GM12873 (cell line): ENCODE measurements at regions not wholly inside any gene's neighbourhood (a gene's known extent, or its start where the extent isn't known, plus 50 kb on each side); places are given as distances from the start of the nearest gene placed in this dataset.
A peak's percentile ranks its signal among the peaks of the same experiment; 100 is the strongest.

Source experiments
- CTCF ChIP-seq: IDR thresholded peaks from 2 replicates; pipeline ENCODE4 v1.5.1; 2012; ENCODE audit warnings: low read depth, mild to moderate bottlenecking, moderate library complexity, low read length, control low read depth; ENCODE audit not compliant: insufficient read depth; ENCODE audit errors: missing control alignments

- TF ChIP-seq CTCF, result no peak
Observed at GRCh38 chr10:34957531-34957930, 132.6 kb downstream of the CUL2 start.

- TF ChIP-seq CTCF, result peak; percentile 5
Observed at GRCh38 chr10:34956756-34957155, 133.4 kb downstream of the CUL2 start.

DNA sequence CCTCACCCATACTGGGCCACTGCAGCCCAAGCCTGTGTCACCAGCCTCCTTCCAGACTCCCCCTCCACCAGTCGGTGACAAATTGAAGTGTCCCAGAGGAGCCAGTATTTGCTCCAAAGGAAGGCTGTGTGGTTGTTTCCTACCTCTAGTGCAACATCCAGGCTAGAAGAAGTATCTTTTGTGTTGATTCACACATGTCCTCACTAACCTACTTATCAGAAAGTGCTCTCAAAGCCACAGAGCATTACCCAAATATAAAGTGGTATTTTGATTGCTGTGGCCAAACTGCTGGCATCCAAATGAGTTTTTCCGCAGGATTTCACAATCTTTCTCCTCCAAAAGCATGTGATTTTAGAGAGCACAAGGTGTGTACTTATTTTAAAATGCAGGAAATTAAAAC, 134.8 kb downstream of the CUL2 start:
- no peak for TF ChIP-seq CTCF

DNA sequence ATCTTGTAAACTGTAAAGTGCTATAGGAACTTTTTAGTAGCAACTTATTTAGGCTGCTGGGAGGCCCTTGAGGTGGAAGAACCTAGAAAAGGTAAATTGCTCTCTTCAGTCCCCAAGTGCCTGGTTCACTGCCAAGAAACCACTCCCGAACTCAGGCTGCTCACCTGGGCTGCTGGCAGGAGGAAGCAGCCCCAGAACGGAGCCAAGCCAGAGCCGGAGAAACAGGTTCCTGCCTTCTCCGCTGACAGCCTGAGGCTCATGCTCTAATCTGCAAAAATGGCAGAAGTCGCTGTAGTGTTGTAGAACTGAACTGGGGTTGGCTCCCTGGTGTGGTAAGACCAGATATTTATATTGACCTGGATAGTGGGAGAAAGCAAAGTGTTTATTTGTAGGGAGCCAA, 136.0 kb downstream of the CUL2 start:
- no peak for TF ChIP-seq CTCF

GRCh38 chr10:34941471-34942357, 126.6 kb upstream of the PARD3 start:
- no peak for TF ChIP-seq CTCF

GRCh38 chr10:34940436-34940835, 125.3 kb upstream of the PARD3 start:
- no peak for TF ChIP-seq CTCF

- TF ChIP-seq CTCF, result no peak
Observed at GRCh38 chr10:34938399-34938670, 123.2 kb upstream of the PARD3 start.
